Fibroblast of lung (primary cell): ENCODE measurements at regions not wholly inside any gene's neighbourhood (a gene's known extent, or its start where the extent isn't known, plus 50 kb on each side); places are given as distances from the start of the nearest gene placed in this dataset.

ENCODE experiments used
- CTCF ChIP-seq, 2 donors: IDR thresholded peaks in 1 of 2; conservative IDR thresholded peaks in 1 of 2; 1 replicate in 1 of 2; 2 replicates in 1 of 2; pipeline ENCODE4 v1.5.1; 2011 to 2012; ENCODE audit warnings: low read length in 2 of 2, control low read depth in 1 of 2, inconsistent platforms in 1 of 2, low read depth in 1 of 2, mild to moderate bottlenecking in 1 of 2
- EZH2 ChIP-seq: IDR thresholded peaks from 2 replicates; pipeline ENCODE4 v1.5.1; 2012; ENCODE audit warnings: low read length, control low read depth, mild to moderate bottlenecking; ENCODE audit errors: missing control alignments

GRCh38 chr10:56653289-56653688 is 292.2 kb upstream of the ZWINT start:
- no peak for TF ChIP-seq CTCF (conservative IDR thresholded peaks at IDR 0.05 in 1 of 2, IDR thresholded peaks at IDR 0.05 in 1 of 2; ENCODE audit: low read depth in 1 of 2, low read length in 2 of 2)
- TF ChIP-seq EZH2 = no peak
